ENCODE measurements at regions not wholly inside any gene's neighbourhood (a gene's known extent, or its start where the extent isn't known, plus 50 kb on each side); places are given as distances from the start of the nearest gene placed in this dataset.
A peak's percentile ranks its signal among the peaks of the same experiment; 100 is the strongest.

- FAIRE-seq: no peak
- DNase-seq (ENCODE audit: insufficient read length, low spot score): no peak
- TF ChIP-seq TAF1 (IDR thresholded peaks at IDR 0.05; ENCODE audit: low read depth, low read length) (no peak), PAX5 (IDR thresholded peaks at IDR 0.05; ENCODE audit: insufficient read depth, low read length, severe bottlenecking) (no peak), POU2F2 (IDR thresholded peaks at IDR 0.05; ENCODE audit: low read depth, low read length) (no peak), SPI1 (IDR thresholded peaks at IDR 0.05; ENCODE audit: low read depth, low read length) (no peak), POLR2A (IDR thresholded peaks at IDR 0.05; ENCODE audit: low read depth, low read length) (no peak), POLR2AphosphoS5 (IDR thresholded peaks at IDR 0.05; ENCODE audit: low read depth, low read length) (no peak)
Observed at GRCh38 chr1:118326960-118327629, 142.1 kb upstream of the SPAG17 start.

- no peak for DNase-seq (ENCODE audit: insufficient read length, low spot score)
- TF ChIP-seq POLR2AphosphoS5 (IDR thresholded peaks at IDR 0.05; ENCODE audit: low read depth, low read length) (no peak), SPI1 (IDR thresholded peaks at IDR 0.05; ENCODE audit: low read depth, low read length) (no peak)
- FAIRE-seq: no peak
Observed at GRCh38 chr1:118325550-118326225, 140.7 kb upstream of the SPAG17 start.

GRCh38 chr1:118323246-118323645 lies 138.2 kb upstream of the SPAG17 start:
- no peak for FAIRE-seq
- no peak for DNase-seq (ENCODE audit: insufficient read length, low spot score)
- TF ChIP-seq TAF1 (IDR thresholded peaks at IDR 0.05; ENCODE audit: low read depth, low read length): no peak
- no peak for TF ChIP-seq POLR2AphosphoS5 (IDR thresholded peaks at IDR 0.05; ENCODE audit: low read depth, low read length)
- no peak for TF ChIP-seq SPI1 (IDR thresholded peaks at IDR 0.05; ENCODE audit: low read depth, low read length)
- TF ChIP-seq POLR2A (IDR thresholded peaks at IDR 0.05; ENCODE audit: low read depth, low read length): no peak
- TF ChIP-seq PAX5 (IDR thresholded peaks at IDR 0.05; ENCODE audit: insufficient read depth, low read length, severe bottlenecking): no peak
- TF ChIP-seq POU2F2 (IDR thresholded peaks at IDR 0.05; ENCODE audit: low read depth, low read length): no peak

DNA sequence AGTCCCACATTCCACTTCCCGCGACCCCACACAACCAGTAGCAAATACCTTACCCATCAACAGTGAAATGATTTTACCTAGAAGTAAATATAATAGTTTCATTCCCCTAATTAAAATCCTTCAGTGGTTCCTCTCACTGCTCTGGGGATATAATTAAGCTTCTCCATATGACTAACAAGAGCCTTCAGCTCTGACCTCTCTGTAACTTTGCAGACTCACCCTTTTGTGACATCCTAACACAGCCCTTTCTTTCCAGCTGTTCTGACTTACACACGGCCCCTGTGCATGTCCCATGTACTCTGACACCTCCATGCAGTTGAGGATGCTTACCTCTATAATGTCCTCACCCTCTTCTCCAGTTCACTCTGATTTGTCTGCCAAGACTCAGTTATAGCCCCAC lies 137.3 kb upstream of the SPAG17 start:
- FAIRE-seq: no peak
- TF ChIP-seq TAF1 (IDR thresholded peaks at IDR 0.05; ENCODE audit: low read depth, low read length) (no peak), POLR2AphosphoS5 (IDR thresholded peaks at IDR 0.05; ENCODE audit: low read depth, low read length) (no peak), SPI1 (IDR thresholded peaks at IDR 0.05; ENCODE audit: low read depth, low read length) (no peak), POU2F2 (IDR thresholded peaks at IDR 0.05; ENCODE audit: low read depth, low read length) (no peak), PAX5 (IDR thresholded peaks at IDR 0.05; ENCODE audit: insufficient read depth, low read length, severe bottlenecking) (no peak), POLR2A (IDR thresholded peaks at IDR 0.05; ENCODE audit: low read depth, low read length) (no peak)
- no peak for DNase-seq (ENCODE audit: insufficient read length, low spot score)

- FAIRE-seq (no peak), DNase-seq (ENCODE audit: insufficient read length, low spot score) (no peak)
- TF ChIP-seq POLR2AphosphoS5 (IDR thresholded peaks at IDR 0.05; ENCODE audit: low read depth, low read length): no peak
- no peak for TF ChIP-seq POLR2A (IDR thresholded peaks at IDR 0.05; ENCODE audit: low read depth, low read length)
- TF ChIP-seq TAF1 (IDR thresholded peaks at IDR 0.05; ENCODE audit: low read depth, low read length): no peak
- TF ChIP-seq SPI1 (IDR thresholded peaks at IDR 0.05; ENCODE audit: low read depth, low read length): no peak
Observed at GRCh38 chr1:118321840-118322239, 136.8 kb upstream of the SPAG17 start.

DNA sequence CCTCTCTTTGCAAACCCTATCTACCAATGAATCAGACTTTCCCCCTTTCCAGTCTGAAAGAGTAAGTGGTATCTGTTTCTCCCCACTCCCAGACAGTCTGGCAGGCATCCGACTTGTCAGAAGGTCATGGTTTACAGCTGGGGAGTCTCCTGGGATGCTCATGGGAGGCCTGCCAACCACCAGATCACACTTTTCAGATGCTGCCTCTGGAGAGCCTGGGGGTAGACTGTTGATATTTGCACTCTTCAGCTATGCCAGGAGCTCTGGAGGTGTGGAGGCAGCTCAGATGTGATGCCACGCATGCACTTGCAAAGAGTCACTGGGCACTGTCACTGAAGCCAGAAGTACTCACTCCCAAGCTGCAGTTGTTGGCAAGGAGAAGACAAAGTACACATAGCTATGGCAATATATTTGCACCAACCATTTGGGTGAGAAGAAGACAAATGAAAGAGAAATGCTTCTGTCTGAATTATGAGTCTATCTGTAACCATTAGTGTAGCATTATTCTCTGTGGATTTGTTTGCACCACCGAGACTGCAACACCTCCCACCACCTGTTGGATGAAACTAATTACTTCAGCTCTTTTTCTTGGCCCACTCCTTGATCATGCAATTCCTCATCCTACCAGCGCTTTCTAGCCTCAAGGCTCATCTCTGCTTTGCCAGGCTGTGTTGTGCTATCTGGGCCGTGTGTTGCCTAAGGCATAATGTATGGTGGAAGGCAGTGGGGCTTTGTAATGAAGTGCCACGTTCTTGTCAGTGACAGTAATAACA lies 133.0 kb upstream of the SPAG17 start:
- peak; percentile 5 for FAIRE-seq
- TF ChIP-seq PAX5 (IDR thresholded peaks at IDR 0.05; ENCODE audit: insufficient read depth, low read length, severe bottlenecking): no peak
- no peak for TF ChIP-seq SPI1 (IDR thresholded peaks at IDR 0.05; ENCODE audit: low read depth, low read length)
- no peak for DNase-seq (ENCODE audit: insufficient read length, low spot score)

DNA sequence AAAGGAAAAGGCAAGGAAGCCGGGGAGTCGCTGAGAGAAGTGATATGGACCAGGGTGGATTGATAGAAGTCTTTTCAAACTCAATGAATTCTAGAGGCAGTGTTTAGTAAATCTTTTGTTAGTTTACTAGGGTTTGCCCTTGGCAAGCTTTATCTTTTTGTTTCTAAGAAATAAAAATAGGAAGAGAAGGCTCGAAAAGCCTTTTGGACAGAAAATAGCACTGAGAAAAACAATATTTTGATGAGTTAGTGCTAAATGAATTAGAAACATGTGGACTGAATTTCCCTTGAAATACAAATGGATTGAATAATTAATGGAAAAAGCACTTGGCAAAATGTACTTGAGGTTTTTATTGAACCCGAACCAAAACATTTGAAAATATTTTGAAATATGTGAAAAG lies 121.8 kb upstream of the SPAG17 start:
- FAIRE-seq (no peak), DNase-seq (ENCODE audit: insufficient read length, low spot score) (no peak)
- TF ChIP-seq PAX5 (IDR thresholded peaks at IDR 0.05; ENCODE audit: insufficient read depth, low read length, severe bottlenecking) (no peak), SPI1 (IDR thresholded peaks at IDR 0.05; ENCODE audit: low read depth, low read length) (no peak), POLR2A (IDR thresholded peaks at IDR 0.05; ENCODE audit: low read depth, low read length) (no peak), TAF1 (IDR thresholded peaks at IDR 0.05; ENCODE audit: low read depth, low read length) (no peak), POU2F2 (IDR thresholded peaks at IDR 0.05; ENCODE audit: low read depth, low read length) (no peak), POLR2AphosphoS5 (IDR thresholded peaks at IDR 0.05; ENCODE audit: low read depth, low read length) (no peak)

- no peak for FAIRE-seq
- no peak for DNase-seq (ENCODE audit: insufficient read length, low spot score)
- no peak for TF ChIP-seq POLR2A (IDR thresholded peaks at IDR 0.05; ENCODE audit: low read depth, low read length)
- TF ChIP-seq POLR2AphosphoS5 (IDR thresholded peaks at IDR 0.05; ENCODE audit: low read depth, low read length): no peak
- TF ChIP-seq TAF1 (IDR thresholded peaks at IDR 0.05; ENCODE audit: low read depth, low read length): no peak
- TF ChIP-seq POU2F2 (IDR thresholded peaks at IDR 0.05; ENCODE audit: low read depth, low read length): no peak
- TF ChIP-seq SPI1 (IDR thresholded peaks at IDR 0.05; ENCODE audit: low read depth, low read length): no peak
- TF ChIP-seq PAX5 (IDR thresholded peaks at IDR 0.05; ENCODE audit: insufficient read depth, low read length, severe bottlenecking): no peak
Observed at GRCh38 chr1:118304722-118305359, 119.8 kb upstream of the SPAG17 start.

- TF ChIP-seq SPI1 (IDR thresholded peaks at IDR 0.05; ENCODE audit: low read depth, low read length) (no peak), POLR2A (IDR thresholded peaks at IDR 0.05; ENCODE audit: low read depth, low read length) (no peak), TAF1 (IDR thresholded peaks at IDR 0.05; ENCODE audit: low read depth, low read length) (no peak), POLR2AphosphoS5 (IDR thresholded peaks at IDR 0.05; ENCODE audit: low read depth, low read length) (no peak), PAX5 (IDR thresholded peaks at IDR 0.05; ENCODE audit: insufficient read depth, low read length, severe bottlenecking) (no peak), POU2F2 (IDR thresholded peaks at IDR 0.05; ENCODE audit: low read depth, low read length) (no peak)
- no peak for FAIRE-seq
- no peak for DNase-seq (ENCODE audit: insufficient read length, low spot score)
Observed at GRCh38 chr1:118303534-118303933, 118.5 kb upstream of the SPAG17 start.

Measured in GM12891 (cell line).